Astrocyte (in vitro differentiated cells and primary cell): ENCODE measurements at regions not wholly inside any gene's neighbourhood (a gene's known extent, or its start where the extent isn't known, plus 50 kb on each side); places are given as distances from the start of the nearest gene placed in this dataset.

Experiments used
- EZH2 ChIP-seq: IDR thresholded peaks from 2 replicates; pipeline ENCODE4 v1.6.1; 2012; ENCODE audit warnings: mild to moderate bottlenecking, low read length, inconsistent platforms; ENCODE audit not compliant: insufficient read depth
- TF ChIP-seq, protein P1 (sequence below): IDR thresholded peaks from 2 replicates; pipeline ENCODE4 v1.5.1; 2011; ENCODE audit warnings: low read depth, mild to moderate bottlenecking, inconsistent platforms, low read length, moderate library complexity; ENCODE audit not compliant: insufficient read depth

DNA sequence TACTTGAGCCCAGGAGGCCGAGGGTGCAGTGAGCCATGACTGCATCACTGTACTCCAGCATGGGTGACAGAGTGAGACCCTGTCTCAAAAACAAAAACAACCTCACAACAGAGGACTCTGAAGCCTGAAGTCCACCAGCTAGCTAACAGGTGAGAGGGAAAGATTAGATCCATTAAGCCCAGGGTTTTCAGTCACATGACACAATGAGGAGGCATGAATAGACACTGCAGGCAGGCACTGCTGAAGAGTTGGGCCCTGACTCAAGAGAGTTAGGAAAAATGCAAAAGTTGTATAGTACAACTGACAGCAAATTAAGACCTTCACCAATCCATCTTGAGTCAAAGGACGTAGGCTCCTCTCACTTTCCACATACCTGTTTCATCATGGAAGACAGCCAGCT, 64.9 kb downstream of the IARS1 start:
- TF ChIP-seq, protein P1, sequence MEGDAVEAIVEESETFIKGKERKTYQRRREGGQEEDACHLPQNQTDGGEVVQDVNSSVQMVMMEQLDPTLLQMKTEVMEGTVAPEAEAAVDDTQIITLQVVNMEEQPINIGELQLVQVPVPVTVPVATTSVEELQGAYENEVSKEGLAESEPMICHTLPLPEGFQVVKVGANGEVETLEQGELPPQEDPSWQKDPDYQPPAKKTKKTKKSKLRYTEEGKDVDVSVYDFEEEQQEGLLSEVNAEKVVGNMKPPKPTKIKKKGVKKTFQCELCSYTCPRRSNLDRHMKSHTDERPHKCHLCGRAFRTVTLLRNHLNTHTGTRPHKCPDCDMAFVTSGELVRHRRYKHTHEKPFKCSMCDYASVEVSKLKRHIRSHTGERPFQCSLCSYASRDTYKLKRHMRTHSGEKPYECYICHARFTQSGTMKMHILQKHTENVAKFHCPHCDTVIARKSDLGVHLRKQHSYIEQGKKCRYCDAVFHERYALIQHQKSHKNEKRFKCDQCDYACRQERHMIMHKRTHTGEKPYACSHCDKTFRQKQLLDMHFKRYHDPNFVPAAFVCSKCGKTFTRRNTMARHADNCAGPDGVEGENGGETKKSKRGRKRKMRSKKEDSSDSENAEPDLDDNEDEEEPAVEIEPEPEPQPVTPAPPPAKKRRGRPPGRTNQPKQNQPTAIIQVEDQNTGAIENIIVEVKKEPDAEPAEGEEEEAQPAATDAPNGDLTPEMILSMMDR = no peak
- no peak for TF ChIP-seq EZH2
